K562 (cell line): ENCODE measurements at regions not wholly inside any gene's neighbourhood (a gene's known extent, or its start where the extent isn't known, plus 50 kb on each side); places are given as distances from the start of the nearest gene placed in this dataset.
A peak's percentile ranks its signal among the peaks of the same experiment; 100 is the strongest.

Experiments
- ATF3 ChIP-seq, 2 experiments: fragments of 450-650 bp in 1 of 2; sonication (generic) in 1 of 2; formaldehyde crosslinking in 1 of 2; IDR thresholded peaks in 1 of 2; conservative IDR thresholded peaks in 1 of 2; 2 replicates each; pipeline versions ENCODE4 v1.6.1 to v1.8.1; 2016 to 2023; ENCODE audit warnings: mild to moderate bottlenecking in 2 of 2, moderate library complexity in 2 of 2, inconsistent platforms in 1 of 2, missing genetic modification reagents in 1 of 2
- COPS2 ChIP-seq: fragments of 450-650 bp; conservative IDR thresholded peaks from 2 replicates; pipeline ENCODE4 v1.6.1; 2016; ENCODE audit warnings: mild to moderate bottlenecking, moderate library complexity
- HDAC6 ChIP-seq: IDR thresholded peaks from 2 replicates; pipeline ENCODE4 v1.6.1; 2012; ENCODE audit warnings: low read depth, mild to moderate bottlenecking, control low read depth, inconsistent platforms, low read length, moderate library complexity
- KDM5B ChIP-seq: fragments of 200-600 bp; sonication (generic); IDR thresholded peaks from 2 replicates; pipeline ENCODE4 v1.6.1; 2012; ENCODE audit warnings: low read depth, mild to moderate bottlenecking, moderate library complexity, low read length, control low read depth, inconsistent platforms; ENCODE audit not compliant: insufficient replicate concordance
- NFE2 ChIP-seq: IDR thresholded peaks from 2 replicates; pipeline ENCODE4 v1.6.1; 2014; ENCODE audit warnings: antibody characterized with exemption, low read depth
- POLR2B ChIP-seq: fragments of 450-650 bp; IDR thresholded peaks from 2 replicates; pipeline ENCODE4 v1.6.1; 2018; ENCODE audit warnings: low read depth; ENCODE audit not compliant: partially characterized antibody
- RCOR1 ChIP-seq, 2 experiments: IDR thresholded peaks; 2 replicates each; pipeline ENCODE4 v1.6.1; 2012; ENCODE audit warnings: low read depth in 2 of 2, low read length in 2 of 2, borderline replicate concordance in 1 of 2, improper control_type of control experiment in 1 of 2
- RNF2 ChIP-seq: sonication (generic); IDR thresholded peaks from 2 replicates; pipeline ENCODE4 v1.6.1; 2016
- SPI1 ChIP-seq: IDR thresholded peaks from 2 replicates; pipeline ENCODE4 v1.6.1; 2011; ENCODE audit warnings: low read depth, low read length, control low read depth, borderline replicate concordance
- TSC22D4 ChIP-seq: fragments of 450-650 bp; IDR thresholded peaks from 2 replicates; pipeline ENCODE4 v1.6.1; 2016; ENCODE audit warnings: missing genetic modification characterization, missing biosample characterization, control low read depth
- ZBTB26 ChIP-seq: fragments of 450-650 bp; formaldehyde crosslinking; IDR thresholded peaks from 2 replicates; pipeline ENCODE4 v1.4.0; 2022; ENCODE audit warnings: missing genetic modification characterization
- ZBTB49 ChIP-seq: sonication (generic); formaldehyde crosslinking; IDR thresholded peaks from 2 replicates; pipeline ENCODE4 v1.8.0; 2022; ENCODE audit warnings: missing genetic modification reagents, mild to moderate bottlenecking, borderline replicate concordance
- ZFPM2 ChIP-seq: fragments of 250-450 bp; sonication (Bioruptor Pico); IDR thresholded peaks from 2 replicates; pipeline ENCODE4 v1.5.1; 2022; ENCODE audit warnings: mild to moderate bottlenecking
- ZNF445 ChIP-seq: fragments of 250-450 bp; sonication (Bioruptor Pico); IDR thresholded peaks from 2 replicates; pipeline ENCODE4 v1.4.0; 2020; ENCODE audit warnings: low read depth, mild to moderate bottlenecking, moderate library complexity
- ZNF609 ChIP-seq: sonication (generic); formaldehyde crosslinking; IDR thresholded peaks from 2 replicates; pipeline ENCODE4 v1.8.1; 2023; ENCODE audit warnings: missing genetic modification reagents, mild to moderate bottlenecking, borderline replicate concordance
- ZNF696 ChIP-seq: fragments of 250-450 bp; sonication (Bioruptor Pico); conservative IDR thresholded peaks from 2 replicates; pipeline ENCODE4 v1.4.0; 2020; ENCODE audit warnings: mild to moderate bottlenecking, moderate library complexity
- ZNF707 ChIP-seq: fragments of 250-450 bp; sonication (Bioruptor Pico); conservative IDR thresholded peaks from 2 replicates; pipeline ENCODE4 v1.8.0; 2022; ENCODE audit warnings: inconsistent platforms, mild to moderate bottlenecking, moderate library complexity

- TF ChIP-seq ZNF707 (no peak), POLR2B (no peak), ZBTB26 (CRISPR knock-in tag) (no peak), ZNF609 (CRISPR knock-in tag) (no peak), ZBTB49 (no peak), ZFPM2 (CRISPR knock-in tag) (no peak), ZNF696 (CRISPR knock-in tag) (no peak), COPS2 (no peak), SPI1 (no peak), HDAC6 (no peak), NFE2 (no peak), RNF2 (no peak), ATF3 (IDR thresholded peaks at IDR 0.05) (peak; percentile 98), ATF3 (CRISPR knock-in tag; conservative IDR thresholded peaks at IDR 0.05) (no peak), KDM5B (no peak), ZNF445 (CRISPR knock-in tag) (no peak), RCOR1 (IDR thresholded peaks at IDR 0.05; ENCODE audit: borderline replicate concordance in 1 of 2, low read depth in 2 of 2, low read length in 2 of 2) (0 out of 4 replicates have a peak, but pooled peaks of 1 of the 2 experiments have one; percentile 6), TSC22D4 (no peak)
These were observed 49.9 kb upstream of the RTN4 start (continued) for GRCh38 chr2:55099878-55100820.
